ENCODE measurements at regions not wholly inside any gene's neighbourhood (a gene's known extent, or its start where the extent isn't known, plus 50 kb on each side); places are given as distances from the start of the nearest gene placed in this dataset.

GRCh38 chr2:133655610-133656009 is 87.3 kb upstream of the NCKAP5 start:
- TF ChIP-seq EZH2phosphoT487 (IDR thresholded peaks at IDR 0.05; ENCODE audit: low read depth), result no peak
- TF ChIP-seq CTCF (IDR thresholded peaks at IDR 0.05; ENCODE audit: low read depth, low read length), result no peak
- H3K9ac ChIP-seq (ENCODE audit: low read length), result no peak overlapping the region
- peaks cover 7% of the 10 kb centered on the region; the same call in 1 of the 2 replicates for H3K27me3 ChIP-seq (ENCODE audit: low read depth, low read length)
- H4K20me1 ChIP-seq (ENCODE audit: insufficient read depth, low read length), result no peaks in the 10 kb centered on the region
- no peaks in the 10 kb centered on the region for H3K36me3 ChIP-seq (replicated peaks; ENCODE audit: low read depth, low read length)
- H3K27ac ChIP-seq (ENCODE audit: low read length), result no peak overlapping the region
- H2AFZ ChIP-seq (ENCODE audit: low read depth, low read length), result no peak overlapping the region
- no peaks in the 10 kb centered on the region for H3K79me2 ChIP-seq (ENCODE audit: low read length)
- H3K4me3 ChIP-seq (ENCODE audit: low read length), result no peak overlapping the region
- H3K4me1 ChIP-seq (ENCODE audit: low read length), result no peaks in the 10 kb centered on the region
- H3K9me3 ChIP-seq (ENCODE audit: insufficient read depth, low read length), result no peaks in the 10 kb centered on the region
- no peak overlapping the region for H3K4me2 ChIP-seq (ENCODE audit: low read length)

- no peaks in the 10 kb centered on the region for H3K4me1 ChIP-seq (ENCODE audit: low read length)
- H3K27ac ChIP-seq (ENCODE audit: low read length), result no peak overlapping the region
Observed at GRCh38 chr2:133657591-133657990, 89.3 kb upstream of the NCKAP5 start.

GRCh38 chr2:133658020-133658903 is 90.0 kb upstream of the NCKAP5 start:
- no peaks in the 10 kb centered on the region for H4K20me1 ChIP-seq (ENCODE audit: insufficient read depth, low read length)
- no peak overlapping the region for H3K4me3 ChIP-seq (ENCODE audit: low read length)
- no peaks in the 10 kb centered on the region for H3K4me1 ChIP-seq (ENCODE audit: low read length)
- no peak overlapping the region for H3K9ac ChIP-seq (ENCODE audit: low read length)
- no peak overlapping the region for H3K4me2 ChIP-seq (ENCODE audit: low read length)
- no peaks in the 10 kb centered on the region for H3K36me3 ChIP-seq (replicated peaks; ENCODE audit: low read depth, low read length)
- no peaks in the 10 kb centered on the region for H3K9me3 ChIP-seq (ENCODE audit: insufficient read depth, low read length)
- no peaks in the 10 kb centered on the region for H3K79me2 ChIP-seq (ENCODE audit: low read length)
- H3K27ac ChIP-seq (ENCODE audit: low read length), result no peak overlapping the region
- no peak overlapping the region for H2AFZ ChIP-seq (ENCODE audit: low read depth, low read length)
- TF ChIP-seq EZH2phosphoT487 (IDR thresholded peaks at IDR 0.05; ENCODE audit: low read depth), result no peak
- no peaks in the 10 kb centered on the region for H3K27me3 ChIP-seq (ENCODE audit: low read depth, low read length)

More at GRCh38 chr2:133657591-133657990, 89.3 kb upstream of the NCKAP5 start:
- no peak overlapping the region for H3K4me3 ChIP-seq (ENCODE audit: low read length)
- no peak overlapping the region for H2AFZ ChIP-seq (ENCODE audit: low read depth, low read length)
- H3K9me3 ChIP-seq (ENCODE audit: insufficient read depth, low read length), result no peaks in the 10 kb centered on the region
- no peak overlapping the region for H3K4me2 ChIP-seq (ENCODE audit: low read length)
- H3K36me3 ChIP-seq (replicated peaks; ENCODE audit: low read depth, low read length), result no peaks in the 10 kb centered on the region
- H3K79me2 ChIP-seq (ENCODE audit: low read length), result no peaks in the 10 kb centered on the region
- no peaks in the 10 kb centered on the region for H4K20me1 ChIP-seq (ENCODE audit: insufficient read depth, low read length)
- no peak for TF ChIP-seq CTCF (IDR thresholded peaks at IDR 0.05; ENCODE audit: low read depth, low read length)
- H3K27me3 ChIP-seq (ENCODE audit: low read depth, low read length), result peaks cover 5% of the 10 kb centered on the region; the same call in 1 of the 2 replicates
- no peak overlapping the region for H3K9ac ChIP-seq (ENCODE audit: low read length)

GRCh38 chr2:133660510-133660909 is 92.2 kb upstream of the NCKAP5 start:
- H3K4me2 ChIP-seq (ENCODE audit: low read length), result no peak overlapping the region
- TF ChIP-seq EZH2phosphoT487 (IDR thresholded peaks at IDR 0.05; ENCODE audit: low read depth) (no peak), CTCF (IDR thresholded peaks at IDR 0.05; ENCODE audit: low read depth, low read length) (no peak)

More at GRCh38 chr2:133660510-133660909, 92.2 kb upstream of the NCKAP5 start:
- Histone ChIP-seq H3K4me3 (ENCODE audit: low read length) (no peak overlapping the region), H3K27ac (ENCODE audit: low read length) (no peak overlapping the region), H4K20me1 (ENCODE audit: insufficient read depth, low read length) (no peaks in the 10 kb centered on the region), H3K4me1 (ENCODE audit: low read length) (no peaks in the 10 kb centered on the region), H3K9ac (ENCODE audit: low read length) (no peak overlapping the region), H3K36me3 (replicated peaks; ENCODE audit: low read depth, low read length) (no peaks in the 10 kb centered on the region), H2AFZ (ENCODE audit: low read depth, low read length) (no peak overlapping the region), H3K79me2 (ENCODE audit: low read length) (no peaks in the 10 kb centered on the region), H3K27me3 (ENCODE audit: low read depth, low read length) (no peaks in the 10 kb centered on the region), H3K9me3 (ENCODE audit: insufficient read depth, low read length) (no peaks in the 10 kb centered on the region)

All from OCI-LY3 (cell line).